ENCODE measurements at regions not wholly inside any gene's neighbourhood (a gene's known extent, or its start where the extent isn't known, plus 50 kb on each side); places are given as distances from the start of the nearest gene placed in this dataset.

DNA sequence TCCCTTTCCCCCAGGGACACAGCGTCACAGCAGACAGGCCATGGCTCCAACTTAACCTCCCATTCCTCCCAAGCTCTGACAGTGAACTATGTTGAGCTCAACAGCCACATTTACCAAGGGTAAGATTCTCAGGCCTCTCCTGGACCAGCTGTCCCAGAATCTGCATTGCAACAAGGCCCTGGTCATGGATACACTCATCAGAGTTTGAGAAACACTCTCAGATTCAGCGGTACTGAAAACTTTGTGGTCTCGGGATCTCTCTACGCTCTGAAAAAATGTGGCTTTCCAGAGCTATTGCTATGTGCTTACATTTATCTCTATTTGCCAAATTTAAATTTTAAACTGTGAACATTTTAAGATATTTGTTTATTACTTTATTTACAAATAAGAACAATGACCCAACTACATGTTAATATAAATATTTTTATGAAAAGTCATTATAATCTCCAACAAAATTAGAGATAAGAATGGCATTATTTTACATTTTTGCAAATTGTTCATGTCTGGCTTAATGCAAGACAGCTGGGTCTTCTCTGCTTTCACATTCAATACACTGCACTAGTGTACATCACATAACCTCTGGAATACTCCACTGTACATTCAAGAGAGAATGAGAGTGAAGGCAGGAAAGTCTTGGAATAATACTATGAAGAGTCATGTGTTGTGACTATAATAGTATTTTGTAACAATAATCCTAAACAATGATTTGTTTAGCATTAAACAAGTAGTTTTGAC is 190.9 kb upstream of the PITRM1 start:
- ATAC-seq (peak; percentile 69), DNase-seq (peak in 2 of 4 donors; percentile 87 to 90)
- TF ChIP-seq, protein P1, sequence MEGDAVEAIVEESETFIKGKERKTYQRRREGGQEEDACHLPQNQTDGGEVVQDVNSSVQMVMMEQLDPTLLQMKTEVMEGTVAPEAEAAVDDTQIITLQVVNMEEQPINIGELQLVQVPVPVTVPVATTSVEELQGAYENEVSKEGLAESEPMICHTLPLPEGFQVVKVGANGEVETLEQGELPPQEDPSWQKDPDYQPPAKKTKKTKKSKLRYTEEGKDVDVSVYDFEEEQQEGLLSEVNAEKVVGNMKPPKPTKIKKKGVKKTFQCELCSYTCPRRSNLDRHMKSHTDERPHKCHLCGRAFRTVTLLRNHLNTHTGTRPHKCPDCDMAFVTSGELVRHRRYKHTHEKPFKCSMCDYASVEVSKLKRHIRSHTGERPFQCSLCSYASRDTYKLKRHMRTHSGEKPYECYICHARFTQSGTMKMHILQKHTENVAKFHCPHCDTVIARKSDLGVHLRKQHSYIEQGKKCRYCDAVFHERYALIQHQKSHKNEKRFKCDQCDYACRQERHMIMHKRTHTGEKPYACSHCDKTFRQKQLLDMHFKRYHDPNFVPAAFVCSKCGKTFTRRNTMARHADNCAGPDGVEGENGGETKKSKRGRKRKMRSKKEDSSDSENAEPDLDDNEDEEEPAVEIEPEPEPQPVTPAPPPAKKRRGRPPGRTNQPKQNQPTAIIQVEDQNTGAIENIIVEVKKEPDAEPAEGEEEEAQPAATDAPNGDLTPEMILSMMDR (IDR thresholded peaks at IDR 0.05): no peak
- H3K4me1 ChIP-seq: no peaks in the 10 kb centered on the region
- H3K9me3 ChIP-seq: peaks cover 0 to 24% of the 10 kb centered on the region in 2 donors
- no peaks in the 10 kb centered on the region for H3K27me3 ChIP-seq
- peak overlapping the region in 1 of 2 donors; percentile 75 for H3K27ac ChIP-seq
- no peak overlapping the region for H3K4me3 ChIP-seq
- H3K36me3 ChIP-seq: no peaks in the 10 kb centered on the region
- intact Hi-C loops (cut with DNase I): no loop called here

DNA sequence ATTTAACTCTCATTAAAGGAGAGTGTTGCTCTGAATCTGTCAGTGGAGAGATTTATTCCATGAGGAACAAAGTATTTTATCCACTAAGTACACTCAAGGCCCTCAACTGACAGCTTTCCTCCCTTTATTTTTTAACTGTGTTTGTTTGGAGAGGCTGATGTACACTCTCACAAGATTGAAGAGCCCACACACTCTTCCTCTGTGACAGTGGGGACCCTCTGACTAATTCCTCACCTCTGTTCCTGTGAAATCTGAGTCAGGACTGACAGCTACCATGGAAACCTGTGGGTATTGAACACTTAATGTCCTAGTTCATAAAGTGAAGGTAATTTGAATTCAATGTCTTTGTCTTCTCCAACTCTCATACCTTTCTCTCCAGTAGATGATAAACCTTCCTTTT is 189.8 kb upstream of the PITRM1 start:
- Histone ChIP-seq H3K27ac (peak overlapping the region in 1 of 2 donors; percentile 75), H3K4me3 (no peak overlapping the region), H3K36me3 (no peaks in the 10 kb centered on the region), H3K9me3 (peaks cover 0 to 29% of the 10 kb centered on the region in 2 donors), H3K4me1 (no peaks in the 10 kb centered on the region), H3K27me3 (no peaks in the 10 kb centered on the region)
- TF ChIP-seq, protein P1 (IDR thresholded peaks at IDR 0.05): no peak
- no peak for ATAC-seq
- DNase-seq: no peak
- intact Hi-C loops (cut with DNase I): no loop called here

DNA sequence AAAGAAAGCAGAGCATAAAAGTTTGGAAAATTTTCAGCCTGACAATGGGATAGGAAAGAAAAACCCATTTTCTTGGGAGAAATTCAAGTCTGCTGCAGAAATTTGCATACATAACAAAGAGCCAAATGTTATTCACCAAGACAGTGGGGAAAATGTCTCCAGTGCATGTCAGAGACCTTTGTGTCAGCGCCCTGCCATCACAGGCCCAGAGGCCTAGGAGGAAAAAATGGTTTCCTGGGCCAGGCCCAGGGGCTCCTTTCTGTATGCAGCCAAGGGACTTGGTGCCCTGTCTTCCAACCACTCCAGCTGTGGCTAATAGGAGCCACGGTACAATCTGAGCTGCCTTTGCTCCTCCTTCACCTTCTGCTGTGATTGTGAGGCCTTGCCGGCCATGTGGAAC is 189.1 kb upstream of the PITRM1 start:
- Histone ChIP-seq H3K27me3 (no peaks in the 10 kb centered on the region), H3K9me3 (peaks cover 0 to 29% of the 10 kb centered on the region in 2 donors), H3K4me1 (no peaks in the 10 kb centered on the region), H3K27ac (no peak overlapping the region), H3K4me3 (no peak overlapping the region), H3K36me3 (no peaks in the 10 kb centered on the region)
- ATAC-seq: no peak
- intact Hi-C loops (cut with DNase I): no loop called here
- DNase-seq: no peak
- TF ChIP-seq, protein P1 (IDR thresholded peaks at IDR 0.05): no peak

DNA sequence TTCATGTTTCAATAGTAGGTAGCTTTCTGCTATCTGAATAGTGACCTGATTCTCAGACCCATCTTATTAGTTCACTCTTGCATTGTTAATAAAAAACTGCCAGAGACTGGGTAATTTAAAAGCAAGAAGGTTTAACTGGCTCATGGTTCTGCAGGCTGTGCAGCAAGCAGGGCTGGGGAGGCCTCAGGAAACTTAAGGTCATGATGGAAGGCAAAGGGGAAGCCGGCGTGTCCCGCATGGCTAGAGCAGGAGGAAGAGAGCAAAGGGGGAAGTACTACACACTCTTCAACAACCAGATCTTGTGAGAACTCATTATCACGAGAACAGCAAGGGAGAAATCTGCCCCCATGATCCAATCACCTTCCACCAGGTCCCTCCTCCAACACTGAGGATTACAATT is 185.2 kb upstream of the PITRM1 start:
- ATAC-seq: no peak
- no peak overlapping the region for H3K27ac ChIP-seq
- intact Hi-C loops (cut with DNase I): no loop called here
- H3K4me3 ChIP-seq: no peak overlapping the region
- TF ChIP-seq, protein P1 (IDR thresholded peaks at IDR 0.05): no peak
- DNase-seq: peak in 1 of 4 donors; percentile 47
- no peaks in the 10 kb centered on the region for H3K4me1 ChIP-seq
- H3K27me3 ChIP-seq: no peaks in the 10 kb centered on the region
- no peaks in the 10 kb centered on the region for H3K36me3 ChIP-seq
- peaks cover 0 to 31% of the 10 kb centered on the region in 2 donors for H3K9me3 ChIP-seq

DNA sequence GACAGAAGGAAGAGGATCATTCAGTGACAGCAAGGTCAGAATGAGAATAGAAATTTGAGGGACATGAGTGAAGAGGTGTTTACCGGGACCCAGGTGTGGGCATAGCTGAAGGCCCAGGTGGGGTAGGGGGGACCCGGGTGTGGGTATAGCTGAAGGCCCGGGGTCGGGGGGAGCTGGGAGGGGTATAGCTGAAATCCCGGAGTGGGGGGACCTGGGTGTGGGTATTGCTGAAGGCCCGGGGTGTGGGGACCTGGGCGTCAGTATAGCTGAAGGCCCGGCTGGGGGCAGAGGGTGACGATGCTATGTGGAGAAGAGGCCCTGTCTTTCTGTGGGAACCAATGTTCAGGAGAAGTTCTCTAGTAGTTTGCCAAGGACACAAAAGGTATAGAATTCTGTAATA is 183.0 kb upstream of the PITRM1 start:
- no peak for ATAC-seq
- Histone ChIP-seq H3K4me1 (no peaks in the 10 kb centered on the region), H3K27me3 (no peaks in the 10 kb centered on the region), H3K27ac (no peak overlapping the region), H3K9me3 (peaks cover 0 to 20% of the 10 kb centered on the region in 2 donors), H3K4me3 (no peak overlapping the region), H3K36me3 (no peaks in the 10 kb centered on the region)
- intact Hi-C loops (cut with DNase I): no loop called here
- TF ChIP-seq, protein P1 (IDR thresholded peaks at IDR 0.05): no peak
- no peak for DNase-seq
